H1 (cell line): ENCODE measurements at regions not wholly inside any gene's neighbourhood (a gene's known extent, or its start where the extent isn't known, plus 50 kb on each side); places are given as distances from the start of the nearest gene placed in this dataset.

Experiments
- CTCF ChIP-seq, 3 experiments: IDR thresholded peaks; 1 replicate in 2 of 3; 2 replicates in 1 of 3; pipeline versions ENCODE4 v1.5.1 to v1.6.1; 2011; ENCODE audit warnings: low read length in 3 of 3, mild to moderate bottlenecking in 3 of 3, inconsistent platforms in 2 of 3, low read depth in 1 of 3, moderate library complexity in 1 of 3; ENCODE audit not compliant: insufficient read depth in 1 of 3; ENCODE audit errors: control extremely low read depth in 1 of 3
- POLR2AphosphoS5 ChIP-seq: IDR thresholded peaks from 2 replicates; pipeline ENCODE4 v1.6.1; 2011; ENCODE audit warnings: low read depth, low read length
- SIX5 ChIP-seq: IDR thresholded peaks from 2 replicates; pipeline ENCODE4 v1.6.1; 2011; ENCODE audit warnings: mild to moderate bottlenecking, low read depth, low read length

DNA sequence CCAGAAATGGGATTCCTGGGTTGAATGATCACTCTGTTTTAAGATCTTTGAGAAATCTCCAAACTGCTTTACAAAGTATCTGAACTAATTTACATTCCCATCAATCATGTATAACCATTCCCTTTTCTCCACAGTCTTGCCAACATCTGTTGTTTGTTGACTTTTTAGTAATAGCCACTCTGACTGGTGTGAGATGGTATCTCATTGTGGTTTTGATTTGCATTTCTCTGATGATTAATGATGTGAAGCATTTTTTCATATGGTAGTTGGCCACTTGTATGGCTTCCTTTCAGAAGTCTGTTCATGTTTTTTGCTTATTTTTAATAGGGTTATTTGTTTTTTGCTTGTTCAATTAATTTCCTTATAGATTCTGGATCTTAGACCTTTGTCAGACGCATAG is 211.8 kb upstream of the AVPR1A start:
- TF ChIP-seq CTCF (IDR thresholded peaks at IDR 0.05; ENCODE audit: control extremely low read depth in 1 of 3, insufficient read depth in 1 of 3, low read depth in 1 of 3, low read length in 3 of 3) (no peak), POLR2AphosphoS5 (no peak), SIX5 (no peak)
